Duodenal mucosa (tissue), 2 donors: ENCODE measurements at regions not wholly inside any gene's neighbourhood (a gene's known extent, or its start where the extent isn't known, plus 50 kb on each side); places are given as distances from the start of the nearest gene placed in this dataset.

Experiments used
- H3K27ac ChIP-seq: one replicate; pipeline ENCODE4 v1.7.0; 2013; ENCODE audit warnings: low read depth, low read length
- H3K27me3 ChIP-seq, 2 donors: one replicate each; pipeline ENCODE4 v1.7.0; 2013; ENCODE audit warnings: low read length in 2 of 2, control low read depth in 1 of 2; ENCODE audit not compliant: insufficient read depth in 2 of 2, control insufficient read depth in 1 of 2
- H3K36me3 ChIP-seq, 2 donors: one replicate each; pipeline ENCODE4 v1.7.0; 2013; ENCODE audit warnings: low read length in 2 of 2, control low read depth in 1 of 2; ENCODE audit not compliant: insufficient read depth in 2 of 2, control insufficient read depth in 1 of 2
- H3K4me1 ChIP-seq, 2 donors: one replicate each; pipeline ENCODE4 v1.7.0; 2013; ENCODE audit warnings: low read length in 2 of 2, control low read depth in 1 of 2; ENCODE audit not compliant: insufficient read depth in 2 of 2, control insufficient read depth in 1 of 2
- H3K4me3 ChIP-seq, 2 donors: one replicate each; pipeline ENCODE4 v1.7.0; 2013; ENCODE audit warnings: low read length in 2 of 2, low read depth in 1 of 2
- H3K9ac ChIP-seq, 2 donors: one replicate each; pipeline ENCODE4 v1.7.0; 2013; ENCODE audit warnings: low read length in 2 of 2, low read depth in 1 of 2
- H3K9me3 ChIP-seq, 2 donors: one replicate each; pipeline ENCODE4 v1.7.0; 2013; ENCODE audit warnings: low read length in 2 of 2, control low read depth in 1 of 2; ENCODE audit not compliant: control insufficient read depth in 1 of 2

GRCh38 chr14:53786045-53786444 is 170.6 kb downstream of the BMP4 start:
- no peak overlapping the region for H3K27ac ChIP-seq
- no peaks in the 10 kb centered on the region for H3K27me3 ChIP-seq
- H3K4me1 ChIP-seq, result no peaks in the 10 kb centered on the region
- H3K9me3 ChIP-seq, result peaks cover 0 to 5% of the 10 kb centered on the region in 2 donors
- no peak overlapping the region for H3K4me3 ChIP-seq
- no peak overlapping the region for H3K9ac ChIP-seq
- H3K36me3 ChIP-seq, result no peaks in the 10 kb centered on the region

- H3K9me3 ChIP-seq, result peaks cover 0 to 5% of the 10 kb centered on the region in 2 donors
- H3K36me3 ChIP-seq, result no peaks in the 10 kb centered on the region
- no peaks in the 10 kb centered on the region for H3K27me3 ChIP-seq
- H3K4me1 ChIP-seq, result no peaks in the 10 kb centered on the region
- H3K9ac ChIP-seq, result no peak overlapping the region
- H3K27ac ChIP-seq, result no peak overlapping the region
- H3K4me3 ChIP-seq, result no peak overlapping the region
Observed at GRCh38 chr14:53784688-53785087, 171.9 kb downstream of the BMP4 start.

- Histone ChIP-seq H3K36me3 (no peaks in the 10 kb centered on the region), H3K27ac (no peak overlapping the region), H3K4me3 (no peak overlapping the region), H3K27me3 (no peaks in the 10 kb centered on the region), H3K9me3 (peaks cover 0 to 5% of the 10 kb centered on the region in 2 donors), H3K9ac (no peak overlapping the region), H3K4me1 (no peaks in the 10 kb centered on the region)
Observed at GRCh38 chr14:53783256-53783655, 173.4 kb downstream of the BMP4 start.

GRCh38 chr14:53780051-53780555 is 176.5 kb downstream of the BMP4 start:
- no peaks in the 10 kb centered on the region for H3K36me3 ChIP-seq
- H3K9ac ChIP-seq, result no peak overlapping the region
- no peaks in the 10 kb centered on the region for H3K27me3 ChIP-seq
- H3K27ac ChIP-seq, result no peak overlapping the region
- peaks cover 0 to 5% of the 10 kb centered on the region in 2 donors for H3K9me3 ChIP-seq
- no peaks in the 10 kb centered on the region for H3K4me1 ChIP-seq
- no peak overlapping the region for H3K4me3 ChIP-seq

- Histone ChIP-seq H3K4me3 (no peak overlapping the region), H3K27me3 (no peaks in the 10 kb centered on the region), H3K9me3 (no peaks in the 10 kb centered on the region), H3K27ac (no peak overlapping the region), H3K4me1 (no peaks in the 10 kb centered on the region), H3K9ac (no peak overlapping the region), H3K36me3 (no peaks in the 10 kb centered on the region)
Observed at GRCh38 chr14:53779301-53779700, 177.3 kb downstream of the BMP4 start.

- Histone ChIP-seq H3K4me1 (no peaks in the 10 kb centered on the region), H3K9me3 (no peaks in the 10 kb centered on the region), H3K27me3 (no peaks in the 10 kb centered on the region), H3K36me3 (no peaks in the 10 kb centered on the region), H3K27ac (no peak overlapping the region), H3K9ac (no peak overlapping the region), H3K4me3 (no peak overlapping the region)
Observed at GRCh38 chr14:53778263-53778662, 178.4 kb downstream of the BMP4 start.

- Histone ChIP-seq H3K4me3 (no peak overlapping the region), H3K27me3 (no peaks in the 10 kb centered on the region), H3K9me3 (no peaks in the 10 kb centered on the region), H3K4me1 (no peaks in the 10 kb centered on the region), H3K9ac (no peak overlapping the region), H3K27ac (no peak overlapping the region), H3K36me3 (no peaks in the 10 kb centered on the region)
Observed at GRCh38 chr14:53772936-53773335, 183.7 kb downstream of the BMP4 start.

- Histone ChIP-seq H3K9ac (no peak overlapping the region), H3K36me3 (no peaks in the 10 kb centered on the region), H3K4me1 (peaks cover 0 to 10% of the 10 kb centered on the region in 2 donors), H3K27ac (no peak overlapping the region), H3K27me3 (no peaks in the 10 kb centered on the region), H3K4me3 (no peak overlapping the region), H3K9me3 (no peaks in the 10 kb centered on the region)
Observed at GRCh38 chr14:53767566-53767965, 189.1 kb downstream of the BMP4 start.

GRCh38 chr14:53766601-53767000 is 190.0 kb downstream of the BMP4 start:
- H3K4me3 ChIP-seq, result no peak overlapping the region
- H3K9me3 ChIP-seq, result no peaks in the 10 kb centered on the region
- H3K27me3 ChIP-seq, result no peaks in the 10 kb centered on the region
- no peak overlapping the region for H3K9ac ChIP-seq
- no peak overlapping the region for H3K27ac ChIP-seq
- H3K36me3 ChIP-seq, result no peaks in the 10 kb centered on the region
- peaks cover 0 to 10% of the 10 kb centered on the region in 2 donors for H3K4me1 ChIP-seq

- Histone ChIP-seq H3K9me3 (no peaks in the 10 kb centered on the region), H3K36me3 (no peaks in the 10 kb centered on the region), H3K9ac (no peak overlapping the region), H3K4me3 (no peak overlapping the region), H3K27ac (no peak overlapping the region), H3K4me1 (peaks cover 0 to 10% of the 10 kb centered on the region in 2 donors), H3K27me3 (no peaks in the 10 kb centered on the region)
Observed at GRCh38 chr14:53766106-53766505, 190.5 kb downstream of the BMP4 start.

GRCh38 chr14:53764846-53765245 is 191.8 kb downstream of the BMP4 start:
- H3K27ac ChIP-seq, result no peak overlapping the region
- no peaks in the 10 kb centered on the region for H3K36me3 ChIP-seq
- no peaks in the 10 kb centered on the region for H3K9me3 ChIP-seq
- no peak overlapping the region for H3K4me3 ChIP-seq
- no peak overlapping the region for H3K9ac ChIP-seq
- no peaks in the 10 kb centered on the region for H3K27me3 ChIP-seq
- peaks cover 0 to 10% of the 10 kb centered on the region in 2 donors for H3K4me1 ChIP-seq
